Keratinocyte (primary cell): ENCODE measurements at regions not wholly inside any gene's neighbourhood (a gene's known extent, or its start where the extent isn't known, plus 50 kb on each side); places are given as distances from the start of the nearest gene placed in this dataset.

Experiments
- CTCF ChIP-seq, 3 experiments: IDR thresholded peaks in 1 of 3; conservative IDR thresholded peaks in 1 of 3; optimal IDR thresholded peaks in 1 of 3; 2 replicates in 2 of 3; 3 replicates in 1 of 3; pipeline versions ENCODE3 to v1.5.1; 2011; ENCODE audit warnings: low read length in 3 of 3, mild to moderate bottlenecking in 3 of 3, moderate library complexity in 2 of 3, control low read depth in 1 of 3, inconsistent platforms in 1 of 3; ENCODE audit not compliant: insufficient read depth in 2 of 3; ENCODE audit errors: extremely low read depth in 1 of 3
- EZH2 ChIP-seq: IDR thresholded peaks from one replicate; pipeline ENCODE4 v1.6.1; 2012; ENCODE audit warnings: inconsistent platforms, mild to moderate bottlenecking, low read length, moderate library complexity

DNA sequence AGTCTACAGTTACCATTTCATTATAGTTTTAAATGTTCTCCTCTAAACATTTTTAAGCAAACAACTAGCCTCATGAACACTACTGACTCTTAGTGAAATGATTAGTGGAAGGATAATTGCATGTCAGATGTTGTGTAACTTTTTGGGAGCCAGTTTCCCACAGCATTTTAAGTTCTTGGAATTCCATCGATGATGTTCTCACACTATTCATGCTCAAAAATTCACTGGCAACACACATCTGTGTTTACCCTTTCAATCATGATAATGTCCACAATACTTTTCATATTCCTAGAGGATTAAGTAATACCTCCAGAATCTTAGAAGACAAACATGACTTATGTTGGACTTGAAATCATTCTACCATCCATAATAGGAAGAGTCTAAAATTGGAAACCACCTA, 678.1 kb upstream of the ID4 start:
- no peak for TF ChIP-seq CTCF (optimal IDR thresholded peaks at IDR 0.05 in 1 of 3, IDR thresholded peaks at IDR 0.05 in 1 of 3, conservative IDR thresholded peaks at IDR 0.05 in 1 of 3; ENCODE audit: extremely low read depth in 1 of 3, insufficient read depth in 2 of 3, low read length in 3 of 3)
- no peak for TF ChIP-seq EZH2
